Keratinocyte (primary cell): ENCODE measurements at regions not wholly inside any gene's neighbourhood (a gene's known extent, or its start where the extent isn't known, plus 50 kb on each side); places are given as distances from the start of the nearest gene placed in this dataset.

Experiments
- DNase-seq: peaks from one replicate; pipeline ENCODE4 v3.0.0-alpha.2; 2011; ENCODE audit warnings: low read depth, missing footprints, low spot score
- FAIRE-seq: peaks from 2 replicates; lab custom pipeline; 2011; peaks lifted over from hg19 to GRCh38; lab: Jason Lieb, UNC
- H2AFZ ChIP-seq: 2 replicates; pipeline ENCODE4 v1.6.0; 2012; ENCODE audit warnings: low read length, control low read depth, inconsistent platforms; ENCODE audit not compliant: control insufficient read depth
- H3K27ac ChIP-seq: 2 replicates; pipeline ENCODE4 v1.5.1; 2011; ENCODE audit warnings: low read length; ENCODE audit not compliant: control insufficient read depth, insufficient read depth
- H3K27me3 ChIP-seq: 3 replicates; pipeline ENCODE4 v1.6.0; 2011; ENCODE audit warnings: low read length; ENCODE audit not compliant: control insufficient read depth, insufficient read depth; ENCODE audit errors: extremely low read depth
- H3K36me3 ChIP-seq, 2 experiments: 2 replicates in 1 of 2; 3 replicates in 1 of 2; pipeline ENCODE4 v1.5.1; 2011; ENCODE audit warnings: low read length in 2 of 2, mild to moderate bottlenecking in 1 of 2; ENCODE audit not compliant: control insufficient read depth in 2 of 2, insufficient read depth in 2 of 2; ENCODE audit errors: extremely low read depth in 1 of 2
- H3K4me1 ChIP-seq: 3 replicates; pipeline ENCODE4 v1.5.1; 2011; ENCODE audit warnings: low read length; ENCODE audit not compliant: control insufficient read depth, insufficient read depth; ENCODE audit errors: extremely low read depth
- H3K4me2 ChIP-seq: 3 replicates; pipeline ENCODE4 v1.6.0; 2011; ENCODE audit warnings: low read depth, low read length; ENCODE audit not compliant: control insufficient read depth, insufficient read depth; ENCODE audit errors: extremely low read depth
- H3K4me3 ChIP-seq, 3 experiments: fragments of 200-600 bp in 1 of 3; sonication (generic) in 1 of 3; 2 replicates in 2 of 3; 3 replicates in 1 of 3; pipeline ENCODE4 v1.5.1; 2011 to 2016; ENCODE audit warnings: low read length in 3 of 3, mild to moderate bottlenecking in 3 of 3, control low read depth in 2 of 3, inconsistent platforms in 1 of 3, low read depth in 1 of 3, mixed read lengths in 1 of 3, mixed run types in 1 of 3, moderate library complexity in 1 of 3; ENCODE audit not compliant: control insufficient read depth in 2 of 3, insufficient read depth in 2 of 3; ENCODE audit errors: extremely low read depth in 1 of 3
- H3K79me2 ChIP-seq: 2 replicates; pipeline ENCODE4 v1.6.0; 2012; ENCODE audit warnings: low read length; ENCODE audit not compliant: control insufficient read depth, insufficient read depth
- H3K9ac ChIP-seq: 3 replicates; pipeline ENCODE4 v1.6.0; 2011; ENCODE audit warnings: low read length; ENCODE audit not compliant: control insufficient read depth, insufficient read depth; ENCODE audit errors: extremely low read depth
- H3K9me1 ChIP-seq: 3 replicates; pipeline ENCODE4 v1.6.0; 2011; ENCODE audit warnings: low read length; ENCODE audit not compliant: control insufficient read depth, insufficient read depth; ENCODE audit errors: extremely low read depth
- H3K9me3 ChIP-seq: 2 replicates; pipeline ENCODE4 v1.5.1; 2012; ENCODE audit warnings: low read depth, low read length; ENCODE audit not compliant: control insufficient read depth
- H4K20me1 ChIP-seq: 3 replicates; pipeline ENCODE4 v1.6.0; 2011; ENCODE audit warnings: low read length; ENCODE audit not compliant: control insufficient read depth, insufficient read depth; ENCODE audit errors: extremely low read depth
- CTCF ChIP-seq, 3 experiments: IDR thresholded peaks in 1 of 3; conservative IDR thresholded peaks in 1 of 3; optimal IDR thresholded peaks in 1 of 3; 2 replicates in 2 of 3; 3 replicates in 1 of 3; pipeline versions ENCODE3 to v1.5.1; 2011; ENCODE audit warnings: low read length in 3 of 3, mild to moderate bottlenecking in 3 of 3, moderate library complexity in 2 of 3, control low read depth in 1 of 3, inconsistent platforms in 1 of 3; ENCODE audit not compliant: insufficient read depth in 2 of 3; ENCODE audit errors: extremely low read depth in 1 of 3
- EZH2 ChIP-seq: IDR thresholded peaks from one replicate; pipeline ENCODE4 v1.6.1; 2012; ENCODE audit warnings: inconsistent platforms, mild to moderate bottlenecking, low read length, moderate library complexity
- dilution Hi-C: fragments of 300-500 bp; cut with MboI; formaldehyde crosslinking; loops from one replicate; pipeline ENCODE4 v1.7.0; 2020; ENCODE audit warnings: low sequenced_read_pairs; ENCODE audit not compliant: extremely low pct_ligation_motif_present

- Histone ChIP-seq H3K36me3 (no peaks in the 10 kb centered on the region), H3K9ac (no peak overlapping the region), H3K79me2 (no peaks in the 10 kb centered on the region), H3K4me2 (no peak overlapping the region), H3K4me3 (no peak overlapping the region), H4K20me1 (no peaks in the 10 kb centered on the region), H3K9me3 (no peaks in the 10 kb centered on the region), H3K9me1 (no peaks in the 10 kb centered on the region), H2AFZ (no peak overlapping the region), H3K4me1 (no peaks in the 10 kb centered on the region), H3K27ac (no peak overlapping the region), H3K27me3 (peaks cover 51% of the 10 kb centered on the region)
- dilution Hi-C loops = no loop called here
- TF ChIP-seq EZH2 = no peak
- no peak for TF ChIP-seq CTCF (optimal IDR thresholded peaks at IDR 0.05 in 1 of 3, IDR thresholded peaks at IDR 0.05 in 1 of 3, conservative IDR thresholded peaks at IDR 0.05 in 1 of 3; ENCODE audit: extremely low read depth in 1 of 3, insufficient read depth in 2 of 3, low read length in 3 of 3)
- DNase-seq = peak; percentile 49
- peak; percentile 64 for FAIRE-seq
Observed at GRCh38 chr5:141753971-141754713, 72.1 kb upstream of the ARAP3 start.

GRCh38 chr5:141753143-141753970 lies 71.3 kb upstream of the ARAP3 start:
- no peak overlapping the region for H3K27ac ChIP-seq
- TF ChIP-seq CTCF (optimal IDR thresholded peaks at IDR 0.05 in 1 of 3, IDR thresholded peaks at IDR 0.05 in 1 of 3, conservative IDR thresholded peaks at IDR 0.05 in 1 of 3; ENCODE audit: extremely low read depth in 1 of 3, insufficient read depth in 2 of 3, low read length in 3 of 3) (no peak), EZH2 (peak; percentile 63)
- no peak overlapping the region for H3K4me2 ChIP-seq
- no peak overlapping the region for H2AFZ ChIP-seq
- H3K4me3 ChIP-seq = no peak overlapping the region
- H3K27me3 ChIP-seq = peaks cover 47% of the 10 kb centered on the region
- H3K9me3 ChIP-seq = no peaks in the 10 kb centered on the region
- no peaks in the 10 kb centered on the region for H4K20me1 ChIP-seq
- FAIRE-seq (no peak), DNase-seq (no peak)
- dilution Hi-C loops = no loop called here
- H3K4me1 ChIP-seq = no peaks in the 10 kb centered on the region
- no peaks in the 10 kb centered on the region for H3K9me1 ChIP-seq
- no peak overlapping the region for H3K9ac ChIP-seq
- H3K36me3 ChIP-seq = no peaks in the 10 kb centered on the region
- no peaks in the 10 kb centered on the region for H3K79me2 ChIP-seq
